HG03025 (cell line): ENCODE measurements at regions not wholly inside any gene's neighbourhood (a gene's known extent, or its start where the extent isn't known, plus 50 kb on each side); places are given as distances from the start of the nearest gene placed in this dataset.
A peak's percentile ranks its signal among the peaks of the same experiment; 100 is the strongest.
"Not testable (repeated sequence)": the region's sequence is repeated elsewhere in the genome, so short reads cannot be mapped to it uniquely, and the experiment has no call there.

ENCODE experiments used
- ATAC-seq: cut with Tn5 transposase; IDR thresholded peaks from one replicate; pipeline ENCODE4 v1.9.1; 2021; ENCODE audit warnings: mild to moderate bottlenecking, moderate library complexity; ENCODE audit not compliant: unreplicated experiment, low FRiP score

- ATAC-seq: no peak
These were observed 207.7 kb downstream of the RAP2B start for GRCh38 chr3:153369561-153370374.

- ATAC-seq: no peak
These were observed 208.7 kb downstream of the RAP2B start for GRCh38 chr3:153370680-153371079.

- no peak for ATAC-seq
These were observed 210.3 kb downstream of the RAP2B start for GRCh38 chr3:153372326-153372725.

GRCh38 chr3:153373606-153374005 lies 211.6 kb downstream of the RAP2B start:
- no peak for ATAC-seq

- ATAC-seq: not testable (repeated sequence)
These were observed 216.3 kb downstream of the RAP2B start for GRCh38 chr3:153378366-153378765.

- no peak for ATAC-seq
These were observed 217.5 kb downstream of the RAP2B start for GRCh38 chr3:153379516-153379915.

- ATAC-seq: no peak
These were observed 223.3 kb downstream of the RAP2B start for GRCh38 chr3:153385343-153385742.

- no peak for ATAC-seq
These were observed 230.3 kb downstream of the RAP2B start for GRCh38 chr3:153392363-153392762.

- ATAC-seq: no peak
These were observed 232.0 kb downstream of the RAP2B start for GRCh38 chr3:153394017-153394416.

GRCh38 chr3:153396581-153396980 lies 234.6 kb downstream of the RAP2B start:
- ATAC-seq: no peak

- ATAC-seq: no peak
These were observed 235.8 kb downstream of the RAP2B start for GRCh38 chr3:153397794-153398193.

- ATAC-seq: peak; percentile 71
These were observed 237.6 kb downstream of the RAP2B start for GRCh38 chr3:153399636-153400035.

GRCh38 chr3:153400641-153401040 lies 238.6 kb downstream of the RAP2B start:
- no peak for ATAC-seq

GRCh38 chr3:153404157-153404556 lies 242.1 kb downstream of the RAP2B start:
- ATAC-seq: no peak

- ATAC-seq: not testable (repeated sequence)
These were observed 243.3 kb downstream of the RAP2B start for GRCh38 chr3:153405320-153405719.

- ATAC-seq: no peak
These were observed 248.5 kb downstream of the RAP2B start for GRCh38 chr3:153410517-153410916.

- ATAC-seq: no peak
These were observed 253.0 kb downstream of the RAP2B start for GRCh38 chr3:153414982-153415381.

GRCh38 chr3:153422314-153422713 lies 260.3 kb downstream of the RAP2B start:
- ATAC-seq: no peak

GRCh38 chr3:153423820-153424219 lies 261.8 kb downstream of the RAP2B start:
- ATAC-seq: not testable (repeated sequence)

GRCh38 chr3:153426344-153426743 lies 264.3 kb downstream of the RAP2B start:
- no peak for ATAC-seq

GRCh38 chr3:153426803-153427202 lies 264.8 kb downstream of the RAP2B start:
- no peak for ATAC-seq

- no peak for ATAC-seq
These were observed 267.8 kb downstream of the RAP2B start for GRCh38 chr3:153429821-153430220.
